Stimulated activated CD8-positive, alpha-beta memory T cell treated with anti-CD3 and anti-CD28 coated beads, Interleukin-2, amount 100 ng/mL, for 48 hours (primary cell): ENCODE measurements at regions not wholly inside any gene's neighbourhood (a gene's known extent, or its start where the extent isn't known, plus 50 kb on each side); places are given as distances from the start of the nearest gene placed in this dataset.

Experiments
- DNase-seq, 2 donors: peaks; one replicate each; pipeline ENCODE4 v3.0.0-alpha.2; 2020; ENCODE audit warnings: low read depth in 2 of 2

GRCh38 chr3:24835510-24835909 is 340.9 kb upstream of the THRB start:
- no peak for DNase-seq

DNA sequence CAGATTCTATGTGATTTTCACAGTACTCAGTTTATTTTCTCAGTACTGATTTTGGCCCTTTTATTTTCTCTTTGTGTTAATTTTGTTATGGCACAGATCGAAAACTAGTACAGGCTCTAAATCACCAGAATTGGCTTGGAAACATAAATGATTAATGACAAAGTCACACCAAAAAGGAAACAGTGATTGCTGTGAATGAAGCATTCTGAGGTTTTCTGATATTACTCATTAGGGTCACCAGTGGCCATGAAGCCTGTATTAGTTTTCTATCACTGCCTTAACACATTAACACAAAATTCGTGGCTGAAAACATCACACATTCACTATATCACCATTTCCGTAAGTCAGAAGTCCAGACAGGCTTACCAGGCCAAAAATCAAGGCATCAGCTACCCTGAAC is 343.0 kb upstream of the THRB start:
- no peak for DNase-seq

GRCh38 chr3:24838533-24838932 is 343.9 kb upstream of the THRB start:
- no peak for DNase-seq

GRCh38 chr3:24843955-24844354 is 349.3 kb upstream of the THRB start:
- no peak for DNase-seq

GRCh38 chr3:24845524-24846155 is 351.0 kb upstream of the THRB start:
- no peak for DNase-seq

DNA sequence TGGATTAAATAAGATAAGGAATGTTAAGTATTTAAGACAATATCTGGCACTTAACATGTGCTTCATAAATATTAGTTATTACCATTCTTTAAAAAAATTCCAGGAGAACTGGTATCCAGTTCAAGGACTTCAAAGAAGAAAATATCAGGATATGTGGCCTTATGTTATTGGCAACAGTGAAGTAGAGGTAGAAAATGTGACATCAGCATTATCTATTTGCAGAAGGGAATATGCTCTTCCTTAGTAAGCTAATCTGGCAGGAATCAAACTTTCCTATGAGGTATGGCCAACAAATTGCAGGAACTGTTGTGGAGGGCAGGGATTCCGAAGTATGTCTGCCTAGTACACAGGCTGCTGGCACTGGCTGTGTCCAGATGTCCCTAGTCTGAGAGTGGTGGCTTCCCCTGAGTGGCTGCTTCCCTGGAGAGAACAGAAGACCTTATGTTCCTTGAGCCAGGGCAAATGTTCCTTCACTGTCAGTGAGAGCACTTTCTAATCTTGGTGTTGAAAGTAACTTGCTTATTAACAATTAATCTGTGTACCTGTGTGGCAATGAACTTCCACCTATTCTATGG is 351.7 kb upstream of the THRB start:
- no peak for DNase-seq

DNA sequence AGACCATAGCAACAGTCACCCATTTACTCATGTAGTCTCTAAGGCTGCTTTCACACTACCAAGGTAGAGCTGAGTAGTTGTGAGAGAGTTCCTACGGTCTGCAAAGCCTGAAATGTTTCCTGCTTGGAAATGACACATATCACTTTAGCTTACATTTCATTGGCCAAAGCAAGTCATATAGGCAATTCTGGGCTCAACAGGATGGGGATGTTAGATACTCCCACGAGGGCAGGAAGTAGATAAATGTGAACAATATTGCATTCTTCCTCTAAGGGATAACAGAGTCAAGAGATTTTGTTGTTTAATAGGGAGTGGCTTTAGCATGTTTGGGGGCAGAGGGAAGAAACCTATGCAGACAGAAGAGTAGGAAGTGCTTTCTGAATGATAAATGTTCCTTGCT is 355.6 kb upstream of the THRB start:
- no peak for DNase-seq

- DNase-seq, result no peak
Measured at GRCh38 chr3:24853685-24854490, 359.2 kb upstream of the THRB start.

- no peak for DNase-seq
Measured at GRCh38 chr3:24854748-24855147, 360.1 kb upstream of the THRB start.

GRCh38 chr3:24857945-24858344 is 363.3 kb upstream of the THRB start:
- DNase-seq, result no peak

- DNase-seq, result no peak
Measured at GRCh38 chr3:24863215-24863614, 368.6 kb upstream of the THRB start.

GRCh38 chr3:24867783-24868182 is 373.1 kb upstream of the THRB start:
- no peak for DNase-seq

GRCh38 chr3:24881239-24881638 is 386.6 kb upstream of the THRB start:
- no peak for DNase-seq

GRCh38 chr3:24886501-24886900 is 391.9 kb upstream of the THRB start:
- no peak for DNase-seq

DNA sequence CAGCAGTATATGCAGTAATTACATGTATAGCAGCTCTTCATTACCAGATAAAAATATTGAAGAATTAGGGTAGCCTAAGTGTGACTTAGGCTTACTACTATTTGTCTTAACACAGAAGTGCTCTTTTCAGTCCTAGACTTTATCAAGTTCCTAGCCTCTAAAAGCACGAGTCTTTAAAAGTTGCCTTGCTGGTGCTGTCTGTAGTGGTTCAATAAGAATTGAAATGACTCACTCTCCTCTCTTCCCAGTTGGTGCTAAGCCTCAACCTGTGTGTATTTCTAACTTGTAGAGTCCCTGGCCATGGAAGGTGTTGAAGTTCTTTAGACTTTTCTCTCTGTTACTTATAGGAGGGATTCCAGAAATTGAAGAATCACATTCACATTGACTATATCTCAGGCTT is 395.4 kb upstream of the THRB start:
- no peak for DNase-seq

GRCh38 chr3:24899373-24899772 is 404.7 kb upstream of the THRB start:
- DNase-seq, result no peak

GRCh38 chr3:24899901-24900603 is 405.4 kb upstream of the THRB start:
- no peak for DNase-seq

DNA sequence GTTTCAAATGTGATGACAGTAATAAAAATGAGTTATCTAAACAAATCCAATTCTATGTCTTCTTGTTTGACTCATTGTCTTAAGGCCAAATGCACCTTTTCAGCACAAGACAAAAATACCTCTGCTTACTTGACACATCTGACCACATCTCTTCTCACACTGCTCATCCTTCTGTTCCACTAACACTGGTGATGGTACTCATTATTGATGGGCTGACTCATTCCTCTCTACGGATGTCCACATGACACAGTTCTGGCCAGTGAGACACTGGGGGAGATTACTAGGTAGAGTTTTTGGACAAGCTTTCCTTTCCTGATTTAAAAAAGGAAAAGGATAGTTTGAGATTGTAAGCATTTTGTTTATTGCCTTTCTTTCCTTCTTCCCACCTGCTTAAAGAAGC is 410.6 kb upstream of the THRB start:
- no peak for DNase-seq

DNA sequence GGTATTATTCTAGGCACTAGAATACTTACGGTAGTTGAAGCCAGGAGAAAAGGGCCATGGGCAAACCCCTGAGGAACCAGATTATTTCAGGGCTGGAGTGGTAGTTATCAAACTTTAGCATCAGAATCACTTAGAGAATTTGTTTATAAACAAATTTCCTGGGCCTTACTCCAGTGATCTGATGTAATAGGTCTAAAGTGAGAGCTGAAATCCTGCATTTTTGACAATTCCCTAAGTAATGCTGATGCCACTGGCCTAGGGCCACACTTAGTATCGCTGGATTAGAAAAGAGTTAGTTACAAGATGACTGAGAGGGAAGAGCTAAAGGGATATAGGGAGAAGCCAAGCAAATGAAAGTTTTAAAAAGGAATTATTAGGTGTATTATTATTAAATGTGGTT is 412.5 kb upstream of the THRB start:
- no peak for DNase-seq

DNA sequence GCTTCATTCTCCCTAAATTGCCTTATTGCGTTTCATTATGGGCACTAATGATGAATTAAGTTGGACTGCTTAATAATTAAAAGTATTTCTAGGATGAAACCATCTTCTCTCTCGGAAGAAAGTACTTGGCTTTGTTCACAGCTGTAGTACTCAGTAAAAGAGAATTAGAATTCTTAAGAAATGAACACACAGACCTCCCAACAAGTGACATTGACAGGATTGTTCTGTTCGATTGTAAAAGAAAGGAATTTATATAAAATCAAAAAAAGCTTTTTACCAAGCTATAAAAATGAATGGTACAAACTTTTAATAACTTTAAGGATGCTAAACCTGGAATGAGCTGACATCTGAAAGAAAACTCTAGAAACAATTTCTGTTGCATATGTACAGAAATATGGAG is 416.4 kb upstream of the THRB start:
- DNase-seq, result no peak

GRCh38 chr3:24915639-24916038 is 421.0 kb upstream of the THRB start:
- DNase-seq, result no peak

- DNase-seq, result no peak
Measured at GRCh38 chr3:24917908-24918307, 423.3 kb upstream of the THRB start.

DNA sequence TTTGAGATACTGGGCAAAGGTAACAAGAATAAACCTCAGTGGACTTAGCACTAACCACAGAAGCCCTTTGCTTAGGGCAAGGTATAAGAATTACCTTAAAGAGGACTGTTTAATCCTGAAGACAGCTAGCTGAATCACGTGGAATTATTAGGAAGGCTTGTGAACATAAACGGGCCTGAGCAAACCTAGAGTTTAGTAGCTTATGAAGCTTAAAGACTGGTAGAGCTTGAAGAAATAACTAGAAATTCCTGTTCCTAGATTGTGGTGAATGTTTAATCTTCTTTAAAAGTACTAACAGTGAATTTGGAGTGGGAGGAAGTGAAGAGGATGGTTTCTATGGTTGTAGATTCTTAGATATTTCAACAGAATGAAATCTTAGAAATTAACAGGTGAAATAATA is 428.9 kb upstream of the THRB start:
- DNase-seq, result no peak
